Cardiac fibroblast (primary cell): ENCODE measurements at regions not wholly inside any gene's neighbourhood (a gene's known extent, or its start where the extent isn't known, plus 50 kb on each side); places are given as distances from the start of the nearest gene placed in this dataset.
"Not testable (repeated sequence)": the region's sequence is repeated elsewhere in the genome, so short reads cannot be mapped to it uniquely, and the experiment has no call there.

ENCODE experiments used
- DNase-seq, 2 donors: peaks; one replicate each; pipeline versions ENCODE4 v3.0.0 to v3.0.0-alpha.2; 2010; ENCODE audit warnings: low read depth in 2 of 2
- H3K4me3 ChIP-seq, 2 donors: replicated peaks in 1 of 2; 1 replicate in 1 of 2; 2 replicates in 1 of 2; pipeline ENCODE4 v1.5.1; 2011; ENCODE audit warnings: low read depth in 2 of 2, low read length in 2 of 2, mild to moderate bottlenecking in 2 of 2, moderate library complexity in 1 of 2
- TF ChIP-seq, protein P1 (sequence below): IDR thresholded peaks from one replicate; pipeline ENCODE4 v1.5.1; 2011; ENCODE audit warnings: low read depth, mild to moderate bottlenecking, low read length, inconsistent platforms

DNA sequence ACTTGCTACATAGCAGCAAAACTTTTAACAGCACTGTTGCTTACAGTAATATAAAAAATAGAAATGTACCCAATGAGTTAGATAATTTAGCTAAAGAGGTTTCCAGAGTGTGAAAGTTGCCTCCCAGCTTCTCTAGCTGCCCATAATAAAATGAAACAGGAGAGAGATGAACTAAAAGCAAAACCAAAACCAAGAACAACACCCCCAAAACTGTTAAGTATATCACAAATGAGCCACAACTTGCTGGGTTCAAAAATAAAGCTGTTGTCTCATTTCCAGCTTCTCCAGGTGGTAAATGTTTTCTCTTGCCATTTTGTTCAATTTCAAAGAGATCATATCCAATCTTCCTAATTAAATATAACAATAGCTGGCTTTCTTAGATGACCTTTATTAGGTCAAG lies 614.0 kb downstream of the ETNK1 start:
- TF ChIP-seq, protein P1, sequence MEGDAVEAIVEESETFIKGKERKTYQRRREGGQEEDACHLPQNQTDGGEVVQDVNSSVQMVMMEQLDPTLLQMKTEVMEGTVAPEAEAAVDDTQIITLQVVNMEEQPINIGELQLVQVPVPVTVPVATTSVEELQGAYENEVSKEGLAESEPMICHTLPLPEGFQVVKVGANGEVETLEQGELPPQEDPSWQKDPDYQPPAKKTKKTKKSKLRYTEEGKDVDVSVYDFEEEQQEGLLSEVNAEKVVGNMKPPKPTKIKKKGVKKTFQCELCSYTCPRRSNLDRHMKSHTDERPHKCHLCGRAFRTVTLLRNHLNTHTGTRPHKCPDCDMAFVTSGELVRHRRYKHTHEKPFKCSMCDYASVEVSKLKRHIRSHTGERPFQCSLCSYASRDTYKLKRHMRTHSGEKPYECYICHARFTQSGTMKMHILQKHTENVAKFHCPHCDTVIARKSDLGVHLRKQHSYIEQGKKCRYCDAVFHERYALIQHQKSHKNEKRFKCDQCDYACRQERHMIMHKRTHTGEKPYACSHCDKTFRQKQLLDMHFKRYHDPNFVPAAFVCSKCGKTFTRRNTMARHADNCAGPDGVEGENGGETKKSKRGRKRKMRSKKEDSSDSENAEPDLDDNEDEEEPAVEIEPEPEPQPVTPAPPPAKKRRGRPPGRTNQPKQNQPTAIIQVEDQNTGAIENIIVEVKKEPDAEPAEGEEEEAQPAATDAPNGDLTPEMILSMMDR: no peak

DNA sequence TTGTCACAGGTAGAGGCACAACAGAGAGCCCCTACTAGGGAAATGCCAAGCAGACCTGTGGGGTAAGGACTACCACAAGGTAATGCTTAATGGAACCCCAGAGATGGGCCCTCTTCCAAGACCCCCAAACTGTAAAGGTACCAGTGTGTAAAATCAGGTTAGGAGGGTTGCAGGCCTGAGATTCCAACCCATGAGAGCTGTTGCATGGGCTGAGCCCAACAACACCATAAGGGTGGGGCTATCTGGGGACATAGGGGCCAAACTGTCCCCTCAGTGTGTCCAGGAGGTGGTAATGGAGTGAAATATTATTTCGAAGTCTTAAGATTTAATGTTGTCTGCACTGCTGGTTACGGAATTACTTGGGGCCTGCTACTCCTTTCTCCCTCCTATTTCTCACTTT lies 620.2 kb downstream of the ETNK1 start:
- TF ChIP-seq, protein P1: no peak
- DNase-seq: no peak
- H3K4me3 ChIP-seq: no peak overlapping the region

More for the DNA sequence above, 614.0 kb downstream of the ETNK1 start:
- DNase-seq: no peak
- no peak overlapping the region for H3K4me3 ChIP-seq

DNA sequence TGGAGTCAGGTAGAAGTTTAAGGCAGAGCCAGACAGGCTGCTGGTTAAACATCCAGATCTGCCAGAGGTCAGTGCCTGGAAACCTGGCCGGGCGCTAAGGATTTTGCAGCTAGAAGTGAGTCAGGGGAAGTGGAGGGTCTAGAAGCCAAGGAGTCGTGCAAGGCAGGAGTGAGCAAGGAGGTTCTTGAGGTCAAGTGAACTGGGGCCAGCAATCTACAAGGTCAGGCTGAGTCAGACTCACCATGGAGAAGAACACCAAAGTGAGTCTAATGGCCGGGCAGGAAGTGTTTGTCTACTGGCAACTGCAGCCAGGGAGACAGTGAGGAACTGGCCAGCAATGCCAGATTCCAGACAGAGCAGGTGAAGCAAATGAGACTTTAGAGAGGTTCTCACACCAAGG lies 628.2 kb downstream of the ETNK1 start:
- no peak overlapping the region for H3K4me3 ChIP-seq
- TF ChIP-seq, protein P1: no peak
- DNase-seq: peak in 1 of 2 donors; percentile 23

DNA sequence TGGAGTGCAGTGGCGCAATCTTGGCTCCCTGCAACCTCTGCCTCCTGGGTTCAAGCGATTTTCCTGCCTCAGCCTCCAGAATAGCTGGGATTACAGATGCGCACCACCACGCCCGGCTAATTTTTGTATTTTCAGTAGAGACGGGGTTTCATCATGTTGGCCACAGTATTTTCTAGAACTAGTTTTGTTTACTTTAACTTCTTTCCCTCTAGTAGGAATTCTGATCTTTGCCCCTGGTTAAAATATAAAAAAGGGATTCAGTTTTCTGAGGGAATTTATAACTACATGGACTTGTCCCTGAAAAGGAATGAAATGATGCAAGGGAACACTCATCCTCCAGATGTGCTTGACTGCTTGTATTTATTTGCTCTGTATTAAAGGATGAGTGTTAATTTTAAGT lies 628.9 kb downstream of the ETNK1 start:
- H3K4me3 ChIP-seq, DNase-seq: not testable (repeated sequence)

DNA sequence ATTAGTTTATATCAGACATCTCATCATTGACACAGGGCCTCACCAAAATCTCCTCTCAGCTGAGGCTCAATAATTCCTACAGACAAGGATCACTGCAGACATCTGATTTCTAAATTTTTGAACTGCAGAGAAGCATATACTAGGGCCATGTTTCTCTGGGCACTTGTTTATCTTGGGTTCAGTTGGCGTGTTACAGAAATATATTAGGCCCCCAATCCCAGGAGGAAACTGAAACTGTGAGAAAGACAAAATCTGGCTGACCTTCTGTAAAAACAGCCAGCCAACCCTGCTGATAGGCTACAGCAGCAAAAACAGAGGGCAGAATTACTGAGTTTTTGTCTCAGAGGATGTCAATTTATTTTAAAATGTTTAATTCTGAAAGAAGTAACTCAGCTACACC lies 634.6 kb downstream of the ETNK1 start:
- no peak for DNase-seq
- no peak overlapping the region for H3K4me3 ChIP-seq

DNA sequence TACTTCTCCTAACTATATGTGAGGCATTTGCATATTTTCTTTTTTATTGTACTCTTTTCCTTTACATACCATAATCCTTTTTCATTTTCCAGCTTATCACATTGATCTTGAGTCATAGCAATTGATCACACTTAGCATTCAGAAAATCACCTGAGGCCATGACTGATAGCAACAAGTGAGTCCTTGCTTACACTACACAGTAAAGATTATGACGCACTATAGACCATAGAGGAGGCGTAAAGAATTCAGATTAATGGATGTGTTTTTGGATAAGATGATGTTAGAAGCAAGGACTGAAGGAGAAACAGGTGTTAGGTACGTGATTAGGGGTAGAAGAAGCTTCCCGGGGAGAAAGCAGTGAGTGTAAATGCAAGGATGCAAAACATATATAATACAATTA lies 637.7 kb downstream of the ETNK1 start:
- TF ChIP-seq, protein P1: no peak
- H3K4me3 ChIP-seq: no peak overlapping the region
- no peak for DNase-seq

More for the DNA sequence above, 634.6 kb downstream of the ETNK1 start:
- TF ChIP-seq, protein P1: no peak

DNA sequence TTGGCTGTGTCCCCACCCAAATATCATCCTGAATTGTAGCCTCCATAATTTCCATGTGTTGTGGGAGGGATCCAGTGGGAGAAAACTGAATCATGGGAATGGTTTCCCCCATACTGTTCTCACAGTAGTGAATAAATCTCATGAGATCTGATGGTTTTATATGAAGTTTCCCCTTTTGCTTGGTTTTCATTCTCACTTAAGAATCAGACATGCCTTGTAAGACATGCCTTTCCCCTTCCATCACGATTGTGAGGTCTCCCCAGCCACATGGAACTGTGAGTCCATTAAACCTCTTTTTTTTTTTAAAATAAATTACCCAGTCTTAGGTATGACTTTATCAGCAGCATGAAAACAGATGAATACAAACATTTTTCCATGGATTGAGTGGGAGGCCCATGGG lies 652.9 kb downstream of the ETNK1 start:
- H3K4me3 ChIP-seq: no peak overlapping the region
- TF ChIP-seq, protein P1: no peak
- DNase-seq: no peak
